RKO (cell line): ENCODE measurements at regions not wholly inside any gene's neighbourhood (a gene's known extent, or its start where the extent isn't known, plus 50 kb on each side); places are given as distances from the start of the nearest gene placed in this dataset.

Experiments used
- DNase-seq: peaks from one replicate; pipeline ENCODE4 v3.0.0-alpha.2; 2016; ENCODE audit warnings: low spot score

- DNase-seq: no peak
Observed at GRCh38 chr10:128623776-128624175, 497.6 kb upstream of the MKI67 start.

GRCh38 chr10:128624656-128625530 lies 498.7 kb upstream of the MKI67 start:
- DNase-seq: no peak

- no peak for DNase-seq
Observed at GRCh38 chr10:128625926-128626325, 499.7 kb upstream of the MKI67 start.

GRCh38 chr10:128626397-128627000 lies 500.3 kb upstream of the MKI67 start:
- no peak for DNase-seq

GRCh38 chr10:128627811-128628210 lies 501.6 kb upstream of the MKI67 start:
- DNase-seq: no peak

GRCh38 chr10:128628252-128628651 lies 502.0 kb upstream of the MKI67 start:
- DNase-seq: no peak

- peak; percentile 87 for DNase-seq
Observed at GRCh38 chr10:128629111-128630096, 503.2 kb upstream of the MKI67 start.

GRCh38 chr10:128630787-128631252 lies 504.6 kb upstream of the MKI67 start:
- no peak for DNase-seq

- DNase-seq: peak; percentile 49
Observed at GRCh38 chr10:128631801-128632241, 505.6 kb upstream of the MKI67 start.

GRCh38 chr10:128632694-128633093 lies 506.5 kb upstream of the MKI67 start:
- DNase-seq: no peak

- DNase-seq: no peak
Observed at GRCh38 chr10:128633864-128634540, 507.8 kb upstream of the MKI67 start.

GRCh38 chr10:128642023-128642422 lies 515.8 kb upstream of the MKI67 start:
- no peak for DNase-seq

- DNase-seq: no peak
Observed at GRCh38 chr10:128642502-128642901, 516.3 kb upstream of the MKI67 start.

- peak; percentile 14 for DNase-seq
Observed at GRCh38 chr10:128643658-128644057, 517.4 kb upstream of the MKI67 start.

GRCh38 chr10:128645486-128645885 lies 519.3 kb upstream of the MKI67 start:
- DNase-seq: peak; percentile 13

- DNase-seq: no peak
Observed at GRCh38 chr10:128646956-128647355, 520.7 kb upstream of the MKI67 start.

GRCh38 chr10:128657548-128657947 lies 531.3 kb upstream of the MKI67 start:
- DNase-seq: no peak

GRCh38 chr10:128660726-128661125 lies 534.5 kb upstream of the MKI67 start:
- DNase-seq: peak; percentile 3

- DNase-seq: no peak
Observed at GRCh38 chr10:128661404-128662197, 535.4 kb upstream of the MKI67 start.

- no peak for DNase-seq
Observed at GRCh38 chr10:128662520-128662919, 536.3 kb upstream of the MKI67 start.

- DNase-seq: no peak
Observed at GRCh38 chr10:128664729-128665128, 538.5 kb upstream of the MKI67 start.
